GM23338 (cell line): ENCODE measurements at regions not wholly inside any gene's neighbourhood (a gene's known extent, or its start where the extent isn't known, plus 50 kb on each side); places are given as distances from the start of the nearest gene placed in this dataset.

Experiments
- ATAC-seq: fragments of 200-7000 bp; cut with Tn5 transposase; 3 replicates; pipeline ENCODE4 v1.9.1; 2020
- DNase-seq: peaks from one replicate; pipeline ENCODE4 v3.0.0-alpha.2; 2015; ENCODE audit warnings: low spot score
- H2AFZ ChIP-seq: fragments of 200-600 bp; sonication (generic); 2 replicates; pipeline ENCODE4 v1.8.0; 2016; ENCODE audit warnings: antibody characterized with exemption, mild to moderate bottlenecking, moderate library complexity
- H3F3A ChIP-seq: fragments of 200-600 bp; sonication (generic); replicated peaks from 2 replicates; pipeline ENCODE4 v1.8.0; 2017; ENCODE audit warnings: antibody characterized with exemption, mixed run types, low read depth
- H3K27ac ChIP-seq: fragments of 200-600 bp; sonication (generic); 2 replicates; pipeline ENCODE4 v1.6.1; 2016; ENCODE audit warnings: low read depth
- H3K27me3 ChIP-seq: fragments of 200-600 bp; sonication (generic); 2 replicates; pipeline ENCODE4 v1.8.0; 2016; ENCODE audit warnings: mild to moderate bottlenecking, mixed run types, moderate library complexity; ENCODE audit not compliant: insufficient read depth
- H3K36me3 ChIP-seq: fragments of 200-600 bp; sonication (generic); 2 replicates; pipeline ENCODE4 v1.8.0; 2016; ENCODE audit warnings: mild to moderate bottlenecking; ENCODE audit not compliant: insufficient read depth
- H3K4me1 ChIP-seq: fragments of 200-600 bp; sonication (generic); 2 replicates; pipeline ENCODE4 v1.8.0; 2016; ENCODE audit warnings: mild to moderate bottlenecking, moderate library complexity; ENCODE audit not compliant: insufficient read depth
- H3K4me2 ChIP-seq: fragments of 200-600 bp; sonication (generic); 2 replicates; pipeline ENCODE4 v1.7.1; 2017; ENCODE audit warnings: mixed run types
- H3K4me3 ChIP-seq: fragments of 200-600 bp; sonication (generic); 2 replicates; pipeline ENCODE4 v1.6.1; 2016; ENCODE audit warnings: mixed run types
- H3K79me2 ChIP-seq: fragments of 200-600 bp; sonication (generic); replicated peaks from 2 replicates; pipeline ENCODE4 v1.8.0; 2017; ENCODE audit warnings: mild to moderate bottlenecking; ENCODE audit not compliant: insufficient read depth
- H3K9me2 ChIP-seq: fragments of 200-600 bp; sonication (generic); 2 replicates; pipeline ENCODE4 v1.8.0; 2017; ENCODE audit not compliant: insufficient read depth
- H4K20me1 ChIP-seq: fragments of 200-600 bp; sonication (generic); replicated peaks from 2 replicates; pipeline ENCODE4 v1.8.0; 2017; ENCODE audit warnings: mild to moderate bottlenecking; ENCODE audit not compliant: insufficient read depth
- H3K27ac Mint-ChIP-seq: 2 replicates; pipeline ENCODE4 v1.8.0; 2020; ENCODE audit warnings: inconsistent platforms, mild to moderate bottlenecking, moderate library complexity, mixed read lengths
- H3K27me3 Mint-ChIP-seq: 3 replicates; pipeline ENCODE4 v1.8.0; 2022; ENCODE audit warnings: low read depth, mild to moderate bottlenecking, moderate library complexity, mixed read lengths, inconsistent platforms; ENCODE audit not compliant: insufficient read depth, poor library complexity
- H3K36me3 Mint-ChIP-seq: 3 replicates; pipeline ENCODE4 v1.8.0; 2021; ENCODE audit warnings: low read depth, mild to moderate bottlenecking, inconsistent platforms, moderate library complexity, mixed read lengths
- H3K4me1 Mint-ChIP-seq: 3 replicates; pipeline ENCODE4 v1.8.0; 2020; ENCODE audit warnings: mild to moderate bottlenecking, inconsistent platforms, mixed read lengths
- H3K4me3 Mint-ChIP-seq: 3 replicates; pipeline ENCODE4 v1.8.0; 2021; ENCODE audit warnings: moderate library complexity, mild to moderate bottlenecking, inconsistent platforms, mixed read lengths
- H3K9me3 Mint-ChIP-seq: 3 replicates; pipeline ENCODE4 v1.8.0; 2020; ENCODE audit warnings: moderate library complexity, mild to moderate bottlenecking, inconsistent platforms, mixed read lengths
- CREB1 ChIP-seq: fragments of 250-450 bp; sonication (Bioruptor Pico); IDR thresholded peaks from 2 replicates; pipeline ENCODE4 v1.5.0; 2020; ENCODE audit warnings: low read depth, mild to moderate bottlenecking, moderate library complexity
- CTCF ChIP-seq, 2 experiments: fragments of 200-600 bp in 1 of 2; sonication (generic) in 1 of 2; conservative IDR thresholded peaks; 2 replicates each; pipeline versions ENCODE4 v1.5.1 to v1.6.1; 2016 to 2017; ENCODE audit warnings: antibody characterized with exemption in 2 of 2, low read depth in 2 of 2, mild to moderate bottlenecking in 2 of 2, moderate library complexity in 1 of 2
- ETS1 ChIP-seq: IDR thresholded peaks from 2 replicates; pipeline ENCODE4 v1.6.1; 2016; ENCODE audit warnings: antibody characterized with exemption
- EZH2 ChIP-seq: fragments of 200-600 bp; sonication (generic); IDR thresholded peaks from one replicate; pipeline ENCODE4 v1.8.0; 2017; ENCODE audit warnings: antibody characterized with exemption, mild to moderate bottlenecking, low read depth; ENCODE audit not compliant: unreplicated experiment
- EZH2phosphoT487 ChIP-seq: fragments of 200-600 bp; sonication (generic); IDR thresholded peaks from one replicate; pipeline ENCODE4 v1.8.1; 2018; ENCODE audit warnings: antibody characterized with exemption; ENCODE audit not compliant: unreplicated experiment
- JUNB ChIP-seq: IDR thresholded peaks from one replicate; pipeline ENCODE4 v1.6.1; 2016; ENCODE audit warnings: antibody characterized with exemption; ENCODE audit not compliant: unreplicated experiment
- NANOG ChIP-seq: IDR thresholded peaks from 2 replicates; pipeline ENCODE4 v1.6.1; 2016; ENCODE audit warnings: antibody characterized with exemption, borderline replicate concordance
- POLR2AphosphoS5 ChIP-seq: IDR thresholded peaks from 2 replicates; pipeline ENCODE4 v1.6.1; 2016; ENCODE audit warnings: antibody characterized with exemption, low read depth
- STAT1 ChIP-seq: IDR thresholded peaks from one replicate; pipeline ENCODE4 v1.6.1; 2016; ENCODE audit warnings: antibody characterized with exemption; ENCODE audit not compliant: unreplicated experiment
- ZNF114 ChIP-seq: fragments of 250-450 bp; sonication (Bioruptor Pico); IDR thresholded peaks from 2 replicates; pipeline ENCODE4 v1.5.0; 2020; ENCODE audit warnings: mild to moderate bottlenecking, moderate library complexity
- ZNF331 ChIP-seq: fragments of 250-450 bp; sonication (Bioruptor Pico); IDR thresholded peaks from 2 replicates; pipeline ENCODE4 v1.5.0; 2020; ENCODE audit warnings: low read depth, mild to moderate bottlenecking, moderate library complexity
- TF ChIP-seq, protein P1 (sequence below): fragments of 250-450 bp; sonication (Bioruptor Pico); IDR thresholded peaks from 2 replicates; pipeline ENCODE4 v1.5.0; 2020; ENCODE audit warnings: mild to moderate bottlenecking, moderate library complexity

- Histone ChIP-seq H3F3A (no peaks in the 10 kb centered on the region), H3K4me3 (no peak overlapping the region), H4K20me1 (no peaks in the 10 kb centered on the region), H3K4me1 (no peaks in the 10 kb centered on the region), H2AFZ (no peak overlapping the region), H3K36me3 (no peaks in the 10 kb centered on the region), H3K4me2 (no peak overlapping the region), H3K9me2 (no peaks in the 10 kb centered on the region), H3K27me3 (no peaks in the 10 kb centered on the region), H3K79me2 (no peaks in the 10 kb centered on the region), H3K27ac (no peak overlapping the region)
- TF ChIP-seq NANOG (no peak), EZH2 (no peak), STAT1 (no peak), CREB1 (CRISPR knock-in tag) (no peak), EZH2phosphoT487 (no peak), ZNF331 (no peak), ZNF114 (no peak), JUNB (no peak), POLR2AphosphoS5 (no peak), ETS1 (no peak), CTCF (conservative IDR thresholded peaks at IDR 0.05; ENCODE audit: low read depth in 2 of 2) (no peak)
- TF ChIP-seq, protein P1, sequence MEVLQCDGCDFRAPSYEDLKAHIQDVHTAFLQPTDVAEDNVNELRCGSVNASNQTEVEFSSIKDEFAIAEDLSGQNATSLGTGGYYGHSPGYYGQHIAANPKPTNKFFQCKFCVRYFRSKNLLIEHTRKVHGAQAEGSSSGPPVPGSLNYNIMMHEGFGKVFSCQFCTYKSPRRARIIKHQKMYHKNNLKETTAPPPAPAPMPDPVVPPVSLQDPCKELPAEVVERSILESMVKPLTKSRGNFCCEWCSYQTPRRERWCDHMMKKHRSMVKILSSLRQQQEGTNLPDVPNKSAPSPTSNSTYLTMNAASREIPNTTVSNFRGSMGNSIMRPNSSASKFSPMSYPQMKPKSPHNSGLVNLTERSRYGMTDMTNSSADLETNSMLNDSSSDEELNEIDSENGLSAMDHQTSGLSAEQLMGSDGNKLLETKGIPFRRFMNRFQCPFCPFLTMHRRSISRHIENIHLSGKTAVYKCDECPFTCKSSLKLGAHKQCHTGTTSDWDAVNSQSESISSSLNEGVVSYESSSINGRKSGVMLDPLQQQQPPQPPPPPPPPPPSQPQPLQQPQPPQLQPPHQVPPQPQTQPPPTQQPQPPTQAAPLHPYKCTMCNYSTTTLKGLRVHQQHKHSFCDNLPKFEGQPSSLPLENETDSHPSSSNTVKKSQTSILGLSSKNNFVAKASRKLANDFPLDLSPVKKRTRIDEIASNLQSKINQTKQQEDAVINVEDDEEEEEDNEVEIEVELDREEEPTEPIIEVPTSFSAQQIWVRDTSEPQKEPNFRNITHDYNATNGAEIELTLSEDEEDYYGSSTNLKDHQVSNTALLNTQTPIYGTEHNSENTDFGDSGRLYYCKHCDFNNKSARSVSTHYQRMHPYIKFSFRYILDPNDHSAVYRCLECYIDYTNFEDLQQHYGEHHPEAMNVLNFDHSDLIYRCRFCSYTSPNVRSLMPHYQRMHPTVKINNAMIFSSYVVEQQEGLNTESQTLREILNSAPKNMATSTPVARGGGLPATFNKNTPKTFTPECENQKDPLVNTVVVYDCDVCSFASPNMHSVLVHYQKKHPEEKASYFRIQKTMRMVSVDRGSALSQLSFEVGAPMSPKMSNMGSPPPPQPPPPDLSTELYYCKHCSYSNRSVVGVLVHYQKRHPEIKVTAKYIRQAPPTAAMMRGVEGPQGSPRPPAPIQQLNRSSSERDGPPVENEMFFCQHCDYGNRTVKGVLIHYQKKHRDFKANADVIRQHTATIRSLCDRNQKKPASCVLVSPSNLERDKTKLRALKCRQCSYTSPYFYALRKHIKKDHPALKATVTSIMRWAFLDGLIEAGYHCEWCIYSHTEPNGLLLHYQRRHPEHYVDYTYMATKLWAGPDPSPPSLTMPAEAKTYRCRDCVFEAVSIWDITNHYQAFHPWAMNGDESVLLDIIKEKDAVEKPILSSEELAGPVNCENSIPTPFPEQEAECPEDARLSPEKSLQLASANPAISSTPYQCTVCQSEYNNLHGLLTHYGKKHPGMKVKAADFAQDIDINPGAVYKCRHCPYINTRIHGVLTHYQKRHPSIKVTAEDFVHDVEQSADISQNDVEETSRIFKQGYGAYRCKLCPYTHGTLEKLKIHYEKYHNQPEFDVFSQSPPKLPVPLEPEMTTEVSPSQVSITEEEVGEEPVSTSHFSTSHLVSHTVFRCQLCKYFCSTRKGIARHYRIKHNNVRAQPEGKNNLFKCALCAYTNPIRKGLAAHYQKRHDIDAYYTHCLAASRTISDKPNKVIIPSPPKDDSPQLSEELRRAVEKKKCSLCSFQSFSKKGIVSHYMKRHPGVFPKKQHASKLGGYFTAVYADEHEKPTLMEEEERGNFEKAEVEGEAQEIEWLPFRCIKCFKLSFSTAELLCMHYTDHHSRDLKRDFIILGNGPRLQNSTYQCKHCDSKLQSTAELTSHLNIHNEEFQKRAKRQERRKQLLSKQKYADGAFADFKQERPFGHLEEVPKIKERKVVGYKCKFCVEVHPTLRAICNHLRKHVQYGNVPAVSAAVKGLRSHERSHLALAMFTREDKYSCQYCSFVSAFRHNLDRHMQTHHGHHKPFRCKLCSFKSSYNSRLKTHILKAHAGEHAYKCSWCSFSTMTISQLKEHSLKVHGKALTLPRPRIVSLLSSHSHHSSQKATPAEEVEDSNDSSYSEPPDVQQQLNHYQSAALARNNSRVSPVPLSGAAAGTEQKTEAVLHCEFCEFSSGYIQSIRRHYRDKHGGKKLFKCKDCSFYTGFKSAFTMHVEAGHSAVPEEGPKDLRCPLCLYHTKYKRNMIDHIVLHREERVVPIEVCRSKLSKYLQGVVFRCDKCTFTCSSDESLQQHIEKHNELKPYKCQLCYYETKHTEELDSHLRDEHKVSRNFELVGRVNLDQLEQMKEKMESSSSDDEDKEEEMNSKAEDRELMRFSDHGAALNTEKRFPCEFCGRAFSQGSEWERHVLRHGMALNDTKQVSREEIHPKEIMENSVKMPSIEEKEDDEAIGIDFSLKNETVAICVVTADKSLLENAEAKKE = no peak
- H3K4me1 Mint-ChIP-seq = peaks cover 1% of the 10 kb centered on the region; the same call in 2 of the 3 replicates
- H3K4me3 Mint-ChIP-seq = no peak overlapping the region
- no peaks in the 10 kb centered on the region; the same call in 2 of the 3 replicates for H3K36me3 Mint-ChIP-seq
- H3K27me3 Mint-ChIP-seq = peaks cover 2% of the 10 kb centered on the region
- H3K9me3 Mint-ChIP-seq = peaks cover 12% of the 10 kb centered on the region
- DNase-seq (no peak), ATAC-seq (no peak)
- no peak overlapping the region for H3K27ac Mint-ChIP-seq
These were observed 363.4 kb downstream of the FOXL1 start for GRCh38 chr16:86941731-86942130.
